Naive thymus-derived CD4-positive, alpha-beta T cell (primary cell): ENCODE measurements at regions not wholly inside any gene's neighbourhood (a gene's known extent, or its start where the extent isn't known, plus 50 kb on each side); places are given as distances from the start of the nearest gene placed in this dataset.

Source experiments
- ATAC-seq: fragments of 150-1000 bp; cut with Tn5 transposase; 2 replicates; pipeline ENCODE4 v1.10.0; 2021; ENCODE audit warnings: mild to moderate bottlenecking, moderate library complexity
- CTCF ChIA-PET: fragments of 350-600 bp; sonication (Branson Sonifier 250); formaldehyde crosslinking; loops from one replicate; lab custom pipeline; 2021; ENCODE audit warnings: antibody characterized with exemption; lab: Charles Lee
- POLR2A ChIA-PET: fragments of 350-600 bp; sonication (Branson Sonifier 250); formaldehyde crosslinking; loops from one replicate; lab custom pipeline; 2021; ENCODE audit warnings: antibody characterized with exemption, inconsistent platforms; lab: Charles Lee
- DNase-seq, 9 donors: peaks; one replicate each; pipeline versions ENCODE4 v3.0.0 to v3.0.0-alpha.2; 2020 to 2022; ENCODE audit warnings: mixed read lengths in 1 of 9
- H3K27ac ChIP-seq: one replicate; pipeline ENCODE4 v1.7.0; 2013; ENCODE audit warnings: mild to moderate bottlenecking, low read depth, low read length, moderate library complexity
- H3K27me3 ChIP-seq, 2 donors: one replicate each; pipeline ENCODE4 v1.7.0; 2013; ENCODE audit warnings: low read length in 2 of 2, mild to moderate bottlenecking in 2 of 2, moderate library complexity in 2 of 2; ENCODE audit not compliant: control insufficient read depth in 2 of 2, insufficient read depth in 2 of 2
- H3K36me3 ChIP-seq, 3 experiments: 1 replicate in 2 of 3; 2 replicates in 1 of 3; pipeline ENCODE4 v1.7.0; 2013; ENCODE audit warnings: low read length in 3 of 3, mild to moderate bottlenecking in 3 of 3, moderate library complexity in 1 of 3; ENCODE audit not compliant: insufficient read depth in 3 of 3, control insufficient read depth in 2 of 3
- H3K4me1 ChIP-seq, 2 donors: one replicate each; pipeline ENCODE4 v1.7.0; 2013; ENCODE audit warnings: low read length in 2 of 2, mild to moderate bottlenecking in 2 of 2, moderate library complexity in 1 of 2; ENCODE audit not compliant: control insufficient read depth in 2 of 2, insufficient read depth in 2 of 2
- H3K4me3 ChIP-seq: 2 replicates; pipeline ENCODE4 v1.7.0; 2013; ENCODE audit warnings: mild to moderate bottlenecking, low read length
- H3K9me3 ChIP-seq, 3 experiments: 1 replicate in 2 of 3; 2 replicates in 1 of 3; pipeline ENCODE4 v1.7.0; 2013; ENCODE audit warnings: low read length in 3 of 3; ENCODE audit not compliant: control insufficient read depth in 2 of 3
- H3K27ac Mint-ChIP-seq, 9 donors: one replicate each; pipeline ENCODE4 v1.8.0; 2020 to 2022; ENCODE audit warnings: mixed read lengths in 9 of 9, mild to moderate bottlenecking in 8 of 9, moderate library complexity in 5 of 9, inconsistent platforms in 2 of 9
- H3K27me3 Mint-ChIP-seq, 5 donors: one replicate each; pipeline ENCODE4 v1.8.0; 2021 to 2022; ENCODE audit warnings: mixed read lengths in 5 of 5, mild to moderate bottlenecking in 1 of 5
- H3K36me3 Mint-ChIP-seq, 5 donors: one replicate each; pipeline ENCODE4 v1.8.0; 2020 to 2022; ENCODE audit warnings: mixed read lengths in 5 of 5, mild to moderate bottlenecking in 3 of 5, inconsistent platforms in 1 of 5
- H3K4me1 Mint-ChIP-seq, 7 donors: one replicate each; pipeline ENCODE4 v1.8.0; 2020 to 2022; ENCODE audit warnings: mixed read lengths in 7 of 7, mild to moderate bottlenecking in 3 of 7, inconsistent platforms in 1 of 7
- H3K4me3 Mint-ChIP-seq, 10 donors: one replicate each; pipeline ENCODE4 v1.8.0; 2020 to 2022; ENCODE audit warnings: mild to moderate bottlenecking in 10 of 10, mixed read lengths in 10 of 10, moderate library complexity in 6 of 10, inconsistent platforms in 2 of 10
- H3K9me3 Mint-ChIP-seq, 11 donors: one replicate each; pipeline ENCODE4 v1.8.0; 2020 to 2022; ENCODE audit warnings: mixed read lengths in 11 of 11, mild to moderate bottlenecking in 4 of 11, inconsistent platforms in 1 of 11, moderate library complexity in 1 of 11
- intact Hi-C, 2 donors: fragments of 100-400 bp; cut with micrococcal nuclease; formaldehyde crosslinking; loops; one replicate each; pipeline ENCODE4 v1.15.1; 2023

DNA sequence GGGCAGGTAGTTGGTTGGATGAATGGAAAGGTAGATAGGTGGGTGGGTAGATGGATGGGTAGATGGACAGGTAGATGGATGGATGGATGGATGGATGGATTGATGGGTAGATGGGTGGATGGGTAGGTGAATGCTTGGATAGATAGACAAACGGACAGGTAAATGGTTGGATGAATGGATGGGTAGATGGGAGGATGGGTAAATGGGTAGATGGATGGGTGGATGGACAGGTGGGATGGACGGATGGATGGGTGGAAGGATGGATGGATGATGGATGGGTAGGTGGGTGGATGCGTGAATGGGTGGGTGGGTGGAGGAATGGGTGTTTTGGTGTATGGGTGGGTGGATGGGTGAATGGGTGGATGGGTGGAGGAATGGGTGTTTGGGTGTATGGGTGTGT is 50.1 kb upstream of the ASAP2 start:
- CTCF ChIA-PET = no interaction called here
- no peak for ATAC-seq
- Histone ChIP-seq H3K27me3 (no peaks in the 10 kb centered on the region), H3K4me3 (no peak overlapping the region), H3K36me3 (no peaks in the 10 kb centered on the region), H3K27ac (no peak overlapping the region), H3K9me3 (no peaks in the 10 kb centered on the region), H3K4me1 (no peaks in the 10 kb centered on the region)
- no peaks in the 10 kb centered on the region for H3K36me3 Mint-ChIP-seq
- no peak overlapping the region for H3K27ac Mint-ChIP-seq
- H3K4me3 Mint-ChIP-seq = no peak overlapping the region
- intact Hi-C loops = no loop called here
- DNase-seq = no peak
- H3K9me3 Mint-ChIP-seq = peaks cover 0 to 2% (median 0%) of the 10 kb centered on the region in 11 donors
- POLR2A ChIA-PET = no interaction called here
- peaks cover 5 to 31% (median 15%) of the 10 kb centered on the region in 5 donors for H3K27me3 Mint-ChIP-seq
- H3K4me1 Mint-ChIP-seq = peaks cover 0 to 2% (median 0%) of the 10 kb centered on the region in 7 donors

GRCh38 chr2:9154061-9154460 is 52.6 kb upstream of the ASAP2 start:
- CTCF ChIA-PET = no interaction called here
- POLR2A ChIA-PET = no interaction called here
- Mint-ChIP-seq H3K4me1 (peaks cover 0 to 4% (median 0%) of the 10 kb centered on the region in 7 donors), H3K27ac (no peak overlapping the region), H3K4me3 (no peak overlapping the region), H3K27me3 (peaks cover 10 to 38% (median 19%) of the 10 kb centered on the region in 5 donors), H3K36me3 (no peaks in the 10 kb centered on the region), H3K9me3 (no peaks in the 10 kb centered on the region)
- H3K9me3 ChIP-seq = no peaks in the 10 kb centered on the region
- intact Hi-C loops = no loop called here
- no peaks in the 10 kb centered on the region for H3K27me3 ChIP-seq
- H3K36me3 ChIP-seq = no peaks in the 10 kb centered on the region
- no peaks in the 10 kb centered on the region for H3K4me1 ChIP-seq
- DNase-seq = no peak
- ATAC-seq = no peak
- no peak overlapping the region for H3K27ac ChIP-seq
- no peak overlapping the region for H3K4me3 ChIP-seq

GRCh38 chr2:9153643-9153980 is 53.0 kb upstream of the ASAP2 start:
- H3K4me3 Mint-ChIP-seq = no peak overlapping the region
- no peaks in the 10 kb centered on the region for H3K4me1 ChIP-seq
- ATAC-seq = no peak
- H3K4me1 Mint-ChIP-seq = peaks cover 0 to 4% (median 0%) of the 10 kb centered on the region in 7 donors
- no peak overlapping the region for H3K4me3 ChIP-seq
- H3K27ac ChIP-seq = no peak overlapping the region
- no peaks in the 10 kb centered on the region for H3K9me3 Mint-ChIP-seq
- H3K36me3 ChIP-seq = no peaks in the 10 kb centered on the region
- no peak overlapping the region for H3K27ac Mint-ChIP-seq
- H3K36me3 Mint-ChIP-seq = no peaks in the 10 kb centered on the region
- intact Hi-C loops = no loop called here
- ChIA-PET POLR2A (no interaction called here), CTCF (no interaction called here)
- H3K9me3 ChIP-seq = no peaks in the 10 kb centered on the region
- H3K27me3 Mint-ChIP-seq = peaks cover 10 to 38% (median 19%) of the 10 kb centered on the region in 5 donors
- no peaks in the 10 kb centered on the region for H3K27me3 ChIP-seq
- no peak for DNase-seq

- Histone ChIP-seq H3K36me3 (no peaks in the 10 kb centered on the region), H3K4me1 (no peaks in the 10 kb centered on the region), H3K27me3 (no peaks in the 10 kb centered on the region), H3K9me3 (no peaks in the 10 kb centered on the region), H3K4me3 (no peak overlapping the region), H3K27ac (no peak overlapping the region)
- H3K27ac Mint-ChIP-seq = no peak overlapping the region
- ATAC-seq = no peak
- DNase-seq = no peak
- H3K4me1 Mint-ChIP-seq = peaks cover 0 to 4% (median 0%) of the 10 kb centered on the region in 7 donors
- H3K27me3 Mint-ChIP-seq = peaks cover 10 to 39% (median 19%) of the 10 kb centered on the region in 5 donors
- CTCF ChIA-PET = interaction anchor here (0.6 kb wide), 1 partner anchor 231 kb away, joined by 3 read pairs; no protein-coding TSS in a partner anchor
- no peaks in the 10 kb centered on the region for H3K36me3 Mint-ChIP-seq
- no peak overlapping the region for H3K4me3 Mint-ChIP-seq
- POLR2A ChIA-PET = no interaction called here
- H3K9me3 Mint-ChIP-seq = no peaks in the 10 kb centered on the region
- intact Hi-C loops = no loop called here
These were observed 53.5 kb upstream of the ASAP2 start for GRCh38 chr2:9152975-9153642.

DNA sequence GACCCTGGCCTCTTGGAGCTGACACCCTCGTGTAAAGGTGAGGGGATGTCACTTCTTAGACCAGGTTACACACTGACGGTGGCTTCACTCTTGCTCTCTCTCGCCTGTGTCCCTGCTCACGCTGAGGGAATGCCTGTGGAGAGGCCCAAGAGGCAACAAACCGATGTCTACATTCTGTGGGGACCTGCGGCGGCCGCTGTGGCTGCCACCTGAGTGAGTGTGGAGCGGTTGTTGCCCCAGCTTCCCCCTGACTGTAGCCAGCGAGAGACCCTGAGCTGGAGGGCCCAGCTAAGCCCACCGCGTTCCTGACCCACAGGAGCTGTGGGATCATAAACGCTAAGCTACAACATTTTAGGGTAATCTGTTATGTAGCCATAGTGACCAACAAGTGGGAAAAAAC is 55.7 kb upstream of the ASAP2 start:
- H3K4me3 ChIP-seq = no peak overlapping the region
- intact Hi-C loops = no loop called here
- H3K27me3 ChIP-seq = no peaks in the 10 kb centered on the region
- H3K27me3 Mint-ChIP-seq = peaks cover 10 to 44% (median 19%) of the 10 kb centered on the region in 5 donors
- H3K4me1 Mint-ChIP-seq = peaks cover 0 to 2% (median 0%) of the 10 kb centered on the region in 7 donors
- H3K9me3 Mint-ChIP-seq = no peaks in the 10 kb centered on the region
- ChIA-PET CTCF (no interaction called here), POLR2A (no interaction called here)
- H3K9me3 ChIP-seq = no peaks in the 10 kb centered on the region
- H3K27ac Mint-ChIP-seq = no peak overlapping the region
- no peaks in the 10 kb centered on the region for H3K36me3 ChIP-seq
- no peak overlapping the region for H3K27ac ChIP-seq
- DNase-seq (no peak), ATAC-seq (no peak)
- no peak overlapping the region for H3K4me3 Mint-ChIP-seq
- no peaks in the 10 kb centered on the region for H3K4me1 ChIP-seq
- no peaks in the 10 kb centered on the region for H3K36me3 Mint-ChIP-seq

GRCh38 chr2:9150568-9150900 is 56.1 kb upstream of the ASAP2 start:
- intact Hi-C loops = no loop called here
- H3K4me1 ChIP-seq = no peaks in the 10 kb centered on the region
- H3K27me3 ChIP-seq = no peaks in the 10 kb centered on the region
- no peaks in the 10 kb centered on the region for H3K36me3 ChIP-seq
- Mint-ChIP-seq H3K27ac (no peak overlapping the region), H3K9me3 (no peaks in the 10 kb centered on the region), H3K27me3 (peaks cover 10 to 40% (median 19%) of the 10 kb centered on the region in 5 donors), H3K4me3 (no peak overlapping the region), H3K36me3 (no peaks in the 10 kb centered on the region), H3K4me1 (peaks cover 0 to 2% (median 0%) of the 10 kb centered on the region in 7 donors)
- no peak overlapping the region for H3K4me3 ChIP-seq
- ATAC-seq (no peak), DNase-seq (no peak)
- POLR2A ChIA-PET = no interaction called here
- H3K9me3 ChIP-seq = no peaks in the 10 kb centered on the region
- CTCF ChIA-PET = no interaction called here
- no peak overlapping the region for H3K27ac ChIP-seq
